ENCODE measurements at regions not wholly inside any gene's neighbourhood (a gene's known extent, or its start where the extent isn't known, plus 50 kb on each side); places are given as distances from the start of the nearest gene placed in this dataset.

GRCh38 chr14:34113991-34114390, 163.1 kb upstream of the EGLN3 start:
- no peaks in the 10 kb centered on the region for H3K9me2 ChIP-seq (ENCODE audit: insufficient read depth)
- H3K9me3 ChIP-seq (ENCODE audit: control insufficient read depth in 1 of 2, insufficient read depth in 1 of 2, low read depth in 1 of 2, low read length in 2 of 2) = no peaks in the 10 kb centered on the region
- H3K27me3 ChIP-seq (ENCODE audit: insufficient read depth, low read length) = no peaks in the 10 kb centered on the region
- ChIA-PET CTCF (no interaction called here), RAD21 (ENCODE audit: low non-redundant PET in 1 of 2, low total read pairs in 2 of 2, uncharacterized antibody in 2 of 2, unreplicated experiment in 2 of 2) (no interaction called here), POLR2A (no interaction called here)
- no peak overlapping the region for H3K4me2 ChIP-seq (ENCODE audit: low read length)
- DNase-seq (ENCODE audit: low read depth, low spot score) (no peak), ATAC-seq (no peak)
- no peak overlapping the region for H2AFZ ChIP-seq (ENCODE audit: low read depth, low read length, poor library complexity, severe bottlenecking)
- H4K20me1 ChIP-seq (ENCODE audit: insufficient read depth) = no peaks in the 10 kb centered on the region
- no peak overlapping the region for H3K9ac ChIP-seq (ENCODE audit: low read length)
- no peak for TF ChIP-seq SRF (IDR thresholded peaks at IDR 0.05; ENCODE audit: low read depth)
- TF ChIP-seq CBX3 (IDR thresholded peaks at IDR 0.05; ENCODE audit: low read depth) = no peak
- no peak for TF ChIP-seq EZH2 (IDR thresholded peaks at IDR 0.05)
- no peak for TF ChIP-seq SP1 (IDR thresholded peaks at IDR 0.05; ENCODE audit: low read depth)
- TF ChIP-seq YY1 (IDR thresholded peaks at IDR 0.05; ENCODE audit: extremely low read depth, insufficient replicate concordance, low read depth, low read length) = no peak
- no peak for TF ChIP-seq POLR2A (IDR thresholded peaks at IDR 0.05; ENCODE audit: borderline replicate concordance, extremely low read depth, insufficient read depth, insufficient read length)
- TF ChIP-seq ELF1 (IDR thresholded peaks at IDR 0.05; ENCODE audit: borderline replicate concordance, low read depth) = no peak
- no peak for TF ChIP-seq ZNF274 (IDR thresholded peaks at IDR 0.05; ENCODE audit: low read depth, low read length)
- no peak for TF ChIP-seq SIN3A (IDR thresholded peaks at IDR 0.05; ENCODE audit: low read depth)
- no peak for TF ChIP-seq CEBPB (IDR thresholded peaks at IDR 0.05; ENCODE audit: low read depth)
- TF ChIP-seq ATF3 (IDR thresholded peaks at IDR 0.05) = no peak
- no peak for TF ChIP-seq REST (IDR thresholded peaks at IDR 0.05; ENCODE audit: low read depth)
- no peak for TF ChIP-seq EGR1 (IDR thresholded peaks at IDR 0.05; ENCODE audit: low read depth)
- no peak for TF ChIP-seq JUND (IDR thresholded peaks at IDR 0.05)
- no peak for TF ChIP-seq MAX (IDR thresholded peaks at IDR 0.05)
- TF ChIP-seq EZH2phosphoT487 (IDR thresholded peaks at IDR 0.05; ENCODE audit: borderline replicate concordance) = no peak
- no peak for TF ChIP-seq POLR2AphosphoS5 (IDR thresholded peaks at IDR 0.05; ENCODE audit: low read depth, low read length)
- TF ChIP-seq CTCF (IDR thresholded peaks at IDR 0.05 in 2 of 3, conservative IDR thresholded peaks at IDR 0.05 in 1 of 3; ENCODE audit: borderline replicate concordance in 1 of 3, insufficient read depth in 1 of 3, low read depth in 2 of 3, low read length in 2 of 3) = no peak
- no peak for TF ChIP-seq ZFX (IDR thresholded peaks at IDR 0.05)
- no peak for TF ChIP-seq FOSL1 (IDR thresholded peaks at IDR 0.05; ENCODE audit: low read depth)
- no peak overlapping the region for H3K4me3 ChIP-seq (replicated peaks in 1 of 2; ENCODE audit: low read depth in 1 of 2, low read length in 2 of 2)
- BruUV-seq (replicated peaks) = no TSS peak
- H3K79me2 ChIP-seq (ENCODE audit: insufficient read depth, low read length) = no peaks in the 10 kb centered on the region
- H3K4me1 ChIP-seq (ENCODE audit: control insufficient read depth in 1 of 2, insufficient read depth in 2 of 2, low read length in 2 of 2) = no peaks in the 10 kb centered on the region
- no peaks in the 10 kb centered on the region for H3K36me3 ChIP-seq (ENCODE audit: control insufficient read depth in 1 of 2, insufficient read depth in 2 of 2, low read length in 2 of 2)
- intact Hi-C loops (cut with micrococcal nuclease) = loop anchor here (10.0 kb wide), 1 partner anchor 191 kb away; no protein-coding TSS in a partner anchor
- no peak overlapping the region for H3K27ac ChIP-seq (ENCODE audit: low read depth, low read length)

Data from HCT116 (cell line).